ENCODE measurements at regions not wholly inside any gene's neighbourhood (a gene's known extent, or its start where the extent isn't known, plus 50 kb on each side); places are given as distances from the start of the nearest gene placed in this dataset.

GRCh38 chr16:54482892-54483574 lies 196.4 kb upstream of the IRX3 start:
- TF ChIP-seq EZH2 (IDR thresholded peaks at IDR 0.05; ENCODE audit: borderline replicate concordance, insufficient read depth, low read length, poor library complexity, severe bottlenecking) (no peak), CTCF (IDR thresholded peaks at IDR 0.05; ENCODE audit: poor library complexity, severe bottlenecking) (no peak), POLR2AphosphoS5 (IDR thresholded peaks at IDR 0.05) (no peak), TAF1 (IDR thresholded peaks at IDR 0.05; ENCODE audit: low read depth) (no peak), REST (IDR thresholded peaks at IDR 0.05; ENCODE audit: borderline replicate concordance) (no peak), SMC3 (conservative IDR thresholded peaks at IDR 0.05; ENCODE audit: poor library complexity) (no peak), MXI1 (conservative IDR thresholded peaks at IDR 0.05; ENCODE audit: poor library complexity, severe bottlenecking) (no peak), RAD21 (conservative IDR thresholded peaks at IDR 0.05) (no peak)
